Gastroesophageal sphincter (tissue), 3 donors: ENCODE measurements at regions not wholly inside any gene's neighbourhood (a gene's known extent, or its start where the extent isn't known, plus 50 kb on each side); places are given as distances from the start of the nearest gene placed in this dataset.

Experiments
- CTCF ChIP-seq, 4 experiments: fragments of 200-600 bp in 2 of 4; fragments of 450-650 bp in 2 of 4; sonication (generic) in 1 of 4; IDR thresholded peaks; one replicate each; pipeline ENCODE4 v1.5.1; 2017 to 2019; ENCODE audit warnings: antibody characterized with exemption in 4 of 4, mild to moderate bottlenecking in 2 of 4, moderate library complexity in 2 of 4
- POLR2A ChIP-seq, 2 donors: fragments of 450-650 bp; IDR thresholded peaks; one replicate each; pipeline ENCODE4 v1.6.1; 2017; ENCODE audit warnings: antibody characterized with exemption in 2 of 2, mild to moderate bottlenecking in 2 of 2, moderate library complexity in 1 of 2
- POLR2AphosphoS5 ChIP-seq: sonication (generic); formaldehyde crosslinking; IDR thresholded peaks from one replicate; pipeline ENCODE4 v1.6.1; 2017; ENCODE audit warnings: antibody characterized with exemption

DNA sequence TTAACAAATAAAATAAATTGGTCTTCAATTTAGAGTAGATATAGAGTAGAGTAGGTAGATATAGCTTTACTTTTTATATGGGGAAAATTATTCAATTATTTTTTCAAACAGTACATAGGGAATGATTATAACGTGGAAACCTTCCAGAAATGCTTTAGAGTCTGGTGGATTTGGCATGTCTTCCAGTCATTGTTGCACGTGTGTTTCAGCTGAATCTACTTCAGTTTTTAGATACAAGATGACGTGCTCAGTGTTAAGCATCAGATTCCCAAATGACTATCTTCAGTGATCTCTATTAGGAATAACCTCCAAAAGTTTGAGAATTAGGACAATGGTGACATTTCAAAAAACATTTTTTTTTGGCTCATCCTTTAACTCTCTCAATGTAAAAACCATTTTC lies 616.9 kb downstream of the ANKRD50 start:
- TF ChIP-seq POLR2A (IDR thresholded peaks at IDR 0.05), result no peak
- no peak for TF ChIP-seq CTCF (IDR thresholded peaks at IDR 0.05)
- no peak for TF ChIP-seq POLR2AphosphoS5
